GM12892 (cell line): ENCODE measurements at regions not wholly inside any gene's neighbourhood (a gene's known extent, or its start where the extent isn't known, plus 50 kb on each side); places are given as distances from the start of the nearest gene placed in this dataset.

Experiments used
- POLR2A ChIP-seq: IDR thresholded peaks from 2 replicates; pipeline ENCODE4 v1.6.1; 2011; ENCODE audit warnings: low read depth, low read length, control low read depth
- POLR2AphosphoS5 ChIP-seq: IDR thresholded peaks from 2 replicates; pipeline ENCODE4 v1.6.1; 2011; ENCODE audit warnings: low read depth, low read length, control low read depth
- TAF1 ChIP-seq: IDR thresholded peaks from 2 replicates; pipeline ENCODE4 v1.6.1; 2011; ENCODE audit warnings: low read depth, mild to moderate bottlenecking, control low read depth, low read length, borderline replicate concordance

- TF ChIP-seq TAF1 (no peak), POLR2A (no peak), POLR2AphosphoS5 (no peak)
Measured at GRCh38 chr5:12896086-12896485, 991.8 kb upstream of the CTNND2 start.
